ENCODE measurements at regions not wholly inside any gene's neighbourhood (a gene's known extent, or its start where the extent isn't known, plus 50 kb on each side); places are given as distances from the start of the nearest gene placed in this dataset.

GRCh38 chr9:126043681-126044080 is 282.9 kb upstream of the MVB12B start:
- TF ChIP-seq POLR2A (IDR thresholded peaks at IDR 0.05) (no peak), POLR2AphosphoS5 (IDR thresholded peaks at IDR 0.05) (no peak)
